OCI-M1 (cell line): ENCODE measurements at regions not wholly inside any gene's neighbourhood (a gene's known extent, or its start where the extent isn't known, plus 50 kb on each side); places are given as distances from the start of the nearest gene placed in this dataset.
"Not testable (repeated sequence)": the region's sequence is repeated elsewhere in the genome, so short reads cannot be mapped to it uniquely, and the experiment has no call there.

Experiments used
- DNase-seq: peaks from one replicate; lab custom pipeline; 2025; lab: John Stamatoyannopoulos, UW

DNA sequence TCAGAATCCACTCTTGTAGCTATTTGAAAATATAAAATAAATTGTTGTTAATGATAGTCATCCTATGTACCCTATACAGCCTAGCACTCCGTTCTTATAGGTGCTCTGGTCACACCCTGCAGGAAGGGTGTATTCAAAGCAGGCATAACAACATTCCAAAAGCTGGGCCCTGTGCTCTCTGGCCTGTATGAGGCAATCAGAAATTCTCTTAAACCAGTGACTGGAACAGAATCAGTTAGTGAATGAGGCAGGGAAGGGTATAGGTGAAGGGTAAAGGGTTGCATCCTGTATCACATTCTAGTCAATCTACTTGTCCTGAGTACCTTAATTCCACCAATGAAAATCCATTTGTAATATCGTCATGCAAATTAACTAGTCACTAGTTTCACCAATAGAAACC lies 154.5 kb upstream of the ZNF217 start:
- no peak for DNase-seq

DNA sequence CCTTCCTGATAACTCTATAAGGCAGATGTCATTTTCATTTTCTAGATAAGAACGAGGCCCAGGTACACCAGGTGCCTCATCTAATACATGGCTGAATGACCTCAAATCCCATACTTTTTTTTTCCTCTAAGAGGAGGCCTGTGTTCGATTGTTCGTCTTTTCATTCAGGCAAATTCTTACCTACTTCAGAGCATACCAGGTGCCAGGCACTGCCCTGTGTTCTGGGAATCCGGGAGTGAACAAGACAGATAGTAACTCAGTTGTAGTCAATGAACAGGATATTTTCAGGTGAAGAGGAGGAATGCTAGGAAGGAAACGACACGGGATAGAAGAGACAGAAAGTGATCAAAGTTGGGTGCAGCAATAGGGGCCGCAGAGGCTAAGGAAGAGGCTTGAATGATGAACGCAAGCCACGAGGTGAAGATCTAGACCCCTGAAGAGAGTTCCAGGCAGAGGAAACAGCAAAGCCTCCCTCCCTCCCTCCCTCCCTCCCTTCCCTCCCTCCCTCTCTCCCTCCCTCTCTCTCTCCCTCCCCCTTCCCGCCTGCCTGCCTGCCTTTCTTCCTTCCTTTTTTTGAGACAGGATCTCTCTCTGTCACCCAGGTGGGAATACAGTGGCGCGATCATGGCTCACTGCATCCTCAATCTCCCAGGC lies 150.1 kb upstream of the ZNF217 start:
- no peak for DNase-seq

DNA sequence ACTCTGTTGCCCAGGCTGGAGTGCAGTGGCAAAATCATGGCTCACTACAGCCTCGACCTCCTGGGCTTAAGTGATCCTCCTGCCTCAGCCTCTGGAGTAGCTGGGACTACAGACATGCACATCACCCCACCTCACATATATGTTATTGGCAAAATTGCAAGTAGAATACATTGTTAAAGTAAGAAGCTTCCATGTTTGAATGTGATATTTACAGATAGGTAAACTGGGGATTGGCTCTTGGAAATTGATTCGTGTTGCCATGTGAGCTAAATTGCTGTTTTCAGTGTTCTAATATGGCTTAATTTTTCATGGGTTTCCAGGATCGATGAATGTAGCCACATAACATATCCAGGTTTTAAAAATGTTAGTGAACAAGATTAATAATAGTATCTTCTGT lies 149.0 kb upstream of the ZNF217 start:
- DNase-seq, result no peak

DNA sequence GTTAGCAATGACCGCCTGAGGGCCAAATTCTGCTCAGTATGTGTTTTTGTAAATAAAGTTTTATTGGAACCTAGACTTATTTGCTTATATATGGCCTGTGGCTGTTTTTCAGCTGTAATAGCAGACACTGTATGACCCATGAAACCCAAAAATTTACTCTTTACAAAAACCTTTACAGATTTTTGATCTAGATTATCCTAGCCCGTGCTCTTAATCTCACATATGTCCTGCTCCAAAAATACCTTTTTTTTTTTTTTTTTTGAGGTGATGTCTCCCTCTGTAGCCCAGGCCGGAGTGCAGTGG lies 148.0 kb upstream of the ZNF217 start:
- DNase-seq, result no peak

DNA sequence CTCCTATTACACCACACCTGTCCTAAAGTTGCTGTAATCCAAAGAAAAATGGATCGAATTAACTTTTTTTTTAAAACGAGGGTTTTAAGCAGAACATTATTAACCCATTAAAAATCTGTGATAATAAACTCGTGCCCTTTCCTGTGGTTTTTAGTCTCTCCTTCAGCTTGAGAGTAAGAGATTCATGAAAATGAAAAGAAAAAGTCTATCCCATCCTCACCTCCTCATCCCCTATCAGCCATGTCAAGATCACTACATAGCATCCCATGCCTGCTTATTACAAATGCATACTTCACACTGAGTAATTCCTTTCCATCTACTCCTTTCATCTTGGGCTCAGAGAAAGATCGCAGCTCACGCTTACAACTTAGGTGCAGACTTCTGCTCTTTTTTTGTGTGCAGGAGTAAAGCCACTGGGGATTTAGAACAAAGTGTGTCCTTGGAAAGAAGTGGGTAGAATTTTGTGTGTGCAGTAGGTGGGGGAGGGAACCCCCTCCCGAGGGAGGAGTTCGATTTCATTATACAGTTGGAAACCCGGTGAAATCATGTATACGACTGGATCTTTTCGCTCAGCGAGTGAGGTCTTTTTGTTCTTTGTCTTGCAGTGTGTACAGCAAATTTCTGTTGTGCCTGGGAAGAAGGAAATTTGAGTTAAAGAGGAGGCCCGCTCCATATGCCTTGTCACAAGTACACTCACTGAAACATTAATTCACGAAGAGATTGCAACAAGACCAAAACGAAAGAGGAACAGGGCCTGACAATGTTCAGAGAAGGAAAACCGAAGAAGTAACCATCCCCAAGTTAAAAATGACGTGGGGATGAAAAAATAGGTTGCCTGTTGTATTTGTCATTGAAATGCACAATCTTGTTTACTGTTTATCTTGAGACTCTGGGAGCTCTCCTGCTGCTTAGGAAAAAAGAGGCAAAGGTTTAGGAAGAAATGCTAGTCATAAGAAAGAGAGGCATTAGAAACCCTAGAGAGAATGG lies 146.5 kb upstream of the ZNF217 start:
- DNase-seq, result peak; percentile 37

DNA sequence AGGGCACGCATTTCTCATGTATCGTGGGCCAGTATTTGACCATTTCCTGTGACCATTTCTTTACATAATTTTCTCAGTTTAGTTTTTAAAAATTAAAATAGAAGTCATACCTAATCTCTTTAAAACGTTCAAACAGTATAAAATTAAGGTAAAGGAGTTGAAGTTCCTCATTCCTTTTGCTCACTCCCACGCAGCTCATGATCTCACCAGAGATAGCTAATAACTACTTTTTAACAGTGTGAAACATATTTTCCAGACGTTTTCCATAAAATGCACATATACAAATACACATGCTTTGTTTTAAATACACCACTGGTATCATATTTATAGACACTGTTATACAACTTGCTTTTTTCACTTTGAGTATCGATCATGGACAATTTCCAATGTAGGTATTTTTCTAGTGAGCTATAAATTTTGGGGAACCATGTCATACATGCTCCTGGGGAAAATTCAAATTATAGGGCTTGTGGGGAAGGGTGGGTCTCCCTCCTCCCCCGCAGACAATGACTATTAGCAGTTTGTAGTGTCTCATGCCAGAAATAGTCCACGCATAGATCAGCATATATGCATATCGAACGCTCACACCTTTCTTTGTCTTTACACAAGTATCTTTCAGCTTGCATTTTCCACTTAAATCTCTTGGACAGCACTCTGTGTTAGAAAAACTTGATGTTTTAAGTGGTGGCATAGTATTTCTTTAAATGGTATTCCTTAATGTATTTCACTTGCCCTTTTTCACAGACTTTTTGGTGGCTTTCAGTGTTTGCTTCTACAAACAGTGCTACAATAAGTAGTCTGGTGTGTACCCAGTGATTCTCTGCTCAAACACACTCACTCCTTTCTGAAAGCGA lies 145.5 kb upstream of the ZNF217 start:
- DNase-seq, result peak; percentile 42

DNA sequence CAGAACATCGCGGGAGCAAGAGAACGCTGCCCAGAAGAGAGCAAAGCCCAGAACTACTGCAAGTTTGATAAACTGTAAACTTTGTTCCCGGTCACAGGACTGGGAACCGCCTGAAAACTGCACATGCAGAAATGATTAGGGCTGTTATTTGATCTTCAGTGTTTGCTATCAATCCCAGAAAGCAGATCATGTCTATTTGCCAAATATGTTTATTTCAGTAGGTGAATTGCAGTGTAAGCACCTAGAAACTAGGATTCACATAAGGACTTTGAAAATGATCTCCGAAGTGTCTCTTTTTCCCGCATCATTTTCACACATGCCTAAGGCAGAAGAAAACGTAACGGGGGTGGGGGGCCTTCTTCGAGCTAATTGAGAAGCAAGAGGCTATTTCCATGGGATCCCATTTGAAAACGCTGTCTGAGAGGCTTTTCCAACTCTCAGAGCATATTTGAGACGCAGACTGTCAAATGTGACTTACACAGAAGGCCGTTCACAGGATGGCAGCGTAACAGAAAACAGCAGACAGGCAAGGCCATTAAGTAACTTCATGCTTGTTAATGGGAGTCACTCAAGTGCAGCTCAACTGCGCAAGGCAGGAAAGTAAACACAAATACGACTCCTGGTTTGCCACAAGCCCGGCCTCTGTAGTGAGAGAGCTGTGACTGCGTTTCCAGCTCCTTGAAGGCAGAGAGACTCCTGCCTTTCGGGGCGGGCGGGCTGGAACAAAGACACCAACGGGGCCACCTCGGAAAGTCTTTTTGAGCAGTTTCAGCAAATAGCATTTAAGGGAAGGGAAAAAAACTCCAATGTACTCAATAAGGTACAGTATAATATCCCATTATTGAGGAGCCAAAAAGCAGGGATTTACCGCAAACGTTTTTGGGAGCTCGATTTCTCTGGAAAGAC lies 144.7 kb upstream of the ZNF217 start:
- no peak for DNase-seq

DNA sequence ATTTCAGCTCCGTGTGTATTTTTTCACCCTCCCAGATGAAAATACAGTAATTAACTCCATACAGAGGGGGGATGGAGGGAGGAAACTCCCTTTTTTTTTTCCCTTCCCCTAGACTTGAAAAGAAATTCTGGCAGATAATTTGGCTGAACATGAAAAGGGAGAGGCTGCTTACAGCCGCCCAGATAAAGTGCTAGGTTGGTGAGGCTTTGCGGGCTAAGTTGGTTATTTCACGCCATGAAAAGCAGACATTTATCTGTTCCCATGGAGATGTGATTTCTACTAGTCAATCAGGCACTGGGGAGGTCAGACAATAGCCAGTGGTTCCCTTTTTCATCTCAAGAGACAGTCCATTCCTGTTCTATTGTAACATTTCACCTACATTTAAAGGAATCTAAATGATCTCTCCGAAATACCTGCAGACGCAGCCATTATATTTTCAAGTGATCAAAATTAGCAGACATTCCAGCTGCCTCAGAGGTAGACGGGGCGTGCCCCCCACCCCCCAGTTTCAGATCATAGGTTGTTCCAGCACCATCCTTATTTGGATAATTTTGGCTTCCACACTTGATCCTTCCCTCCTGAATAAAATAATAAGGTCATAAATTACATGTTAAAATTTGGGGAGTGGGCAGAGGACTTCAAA lies 143.9 kb upstream of the ZNF217 start:
- peak; percentile 70 for DNase-seq

DNA sequence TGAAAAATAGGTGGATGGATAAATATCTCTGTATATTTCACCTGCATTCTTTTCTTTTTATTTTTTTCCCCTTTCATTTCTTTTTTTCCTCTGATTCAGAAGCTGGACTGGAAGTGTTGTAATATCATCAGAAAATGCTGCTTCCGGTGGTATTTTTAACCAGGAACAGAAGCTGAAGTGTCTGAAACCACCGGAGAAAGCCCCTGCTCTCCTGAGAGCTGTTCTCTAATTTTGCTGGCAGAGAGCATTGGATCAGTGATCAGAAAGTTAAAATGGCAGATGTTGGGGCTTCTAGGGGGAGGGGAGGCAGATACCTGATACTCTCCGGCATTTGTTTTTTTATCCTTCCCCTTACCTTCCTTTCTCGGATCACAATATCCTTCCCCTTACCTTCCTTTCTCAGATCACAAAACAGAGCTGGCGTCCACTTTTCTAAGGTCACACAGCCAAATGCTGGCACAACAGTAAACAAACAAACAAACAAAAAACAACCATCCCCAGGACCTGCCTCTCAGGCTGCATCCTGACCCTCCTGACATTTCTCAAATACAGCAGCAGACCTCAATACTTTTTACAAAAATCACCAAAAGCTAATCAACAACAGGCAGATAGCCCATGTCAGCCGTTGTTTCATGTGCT lies 143.2 kb upstream of the ZNF217 start:
- DNase-seq, result no peak

DNA sequence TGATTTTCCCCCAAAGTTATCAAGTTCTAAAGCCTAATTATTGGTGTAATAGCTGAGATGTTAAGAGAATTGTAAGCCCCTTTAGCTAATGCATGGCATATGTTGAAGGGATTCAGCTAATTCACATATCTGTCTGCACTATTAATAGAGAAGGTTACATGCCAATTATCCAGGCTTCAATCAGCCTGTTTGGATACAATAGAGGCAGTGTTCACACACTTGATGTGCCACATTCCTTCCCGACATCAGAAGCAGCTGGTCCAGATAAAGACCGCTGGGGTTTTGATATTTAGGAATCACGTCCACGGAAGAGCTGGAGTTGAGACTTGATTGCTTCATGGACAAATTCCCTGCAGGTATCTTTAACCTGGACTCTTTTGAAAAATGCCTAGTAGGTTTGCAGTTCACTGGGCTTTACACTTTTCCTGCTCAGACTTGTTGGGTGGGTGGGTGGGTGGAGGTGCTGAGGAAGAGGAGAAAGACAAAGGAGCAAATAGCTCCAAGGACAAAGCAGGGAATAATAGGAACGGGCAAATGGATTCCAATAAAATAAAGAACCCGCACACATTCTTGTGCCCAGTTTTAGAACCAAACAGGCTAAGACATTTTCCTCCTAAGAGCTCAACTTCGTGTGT lies 142.6 kb upstream of the ZNF217 start:
- no peak for DNase-seq

DNA sequence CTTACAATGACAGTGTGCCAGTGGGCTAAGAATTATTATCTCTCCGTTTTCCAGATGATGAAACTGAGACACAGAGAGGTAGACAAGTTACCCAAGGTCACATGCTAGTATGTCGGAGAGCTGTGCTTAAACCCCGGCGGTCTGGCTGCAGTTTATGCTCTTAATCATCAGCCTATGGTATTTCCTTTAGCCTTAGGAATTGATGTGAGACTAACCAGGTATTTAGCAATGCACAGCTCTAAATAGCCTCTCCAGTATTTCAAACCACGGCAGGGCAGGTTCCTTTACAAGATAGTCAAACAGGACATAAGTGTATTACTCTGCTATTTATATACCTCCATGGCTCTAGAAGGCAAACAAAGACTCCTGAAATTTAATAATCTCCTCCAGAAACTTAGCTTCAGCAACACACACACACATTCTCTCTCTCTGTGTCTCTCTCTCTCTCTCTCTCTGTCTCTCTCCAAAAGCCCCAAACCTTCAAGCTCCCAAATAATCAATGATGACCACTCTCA lies 142.0 kb upstream of the ZNF217 start:
- DNase-seq, result no peak

DNA sequence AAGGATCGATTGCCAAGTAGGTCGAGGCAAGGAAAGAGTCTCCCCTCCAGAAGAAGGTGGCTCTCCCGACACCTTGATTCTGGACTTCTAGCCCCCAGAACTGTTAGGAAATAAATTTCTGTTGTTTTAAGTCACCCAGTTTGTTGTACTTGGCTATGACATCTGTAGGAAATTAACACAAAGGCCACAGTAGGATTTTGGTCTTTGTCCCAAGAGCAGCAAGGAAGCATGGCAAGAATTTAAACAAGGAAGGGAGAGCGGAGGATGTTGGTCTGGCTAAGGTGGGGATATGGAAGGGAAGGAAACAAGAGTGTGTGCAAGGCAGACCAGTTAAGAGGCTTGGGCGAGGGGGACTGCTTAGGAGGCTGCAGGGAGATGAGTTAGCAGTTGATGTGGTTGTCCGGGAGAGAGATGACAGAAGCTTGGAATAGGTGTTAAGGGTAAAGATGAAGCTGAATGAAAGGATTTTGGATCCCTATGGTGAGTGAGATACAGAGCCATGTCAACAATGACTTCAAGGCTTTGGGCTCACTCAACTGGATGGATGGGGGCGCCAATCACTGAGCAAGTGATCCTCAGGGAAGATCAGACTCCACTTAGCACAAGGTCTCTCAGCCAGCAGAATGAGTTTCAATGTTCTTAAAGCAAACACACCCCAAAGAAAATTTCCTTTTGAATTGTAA lies 140.5 kb upstream of the ZNF217 start:
- DNase-seq, result no peak

DNA sequence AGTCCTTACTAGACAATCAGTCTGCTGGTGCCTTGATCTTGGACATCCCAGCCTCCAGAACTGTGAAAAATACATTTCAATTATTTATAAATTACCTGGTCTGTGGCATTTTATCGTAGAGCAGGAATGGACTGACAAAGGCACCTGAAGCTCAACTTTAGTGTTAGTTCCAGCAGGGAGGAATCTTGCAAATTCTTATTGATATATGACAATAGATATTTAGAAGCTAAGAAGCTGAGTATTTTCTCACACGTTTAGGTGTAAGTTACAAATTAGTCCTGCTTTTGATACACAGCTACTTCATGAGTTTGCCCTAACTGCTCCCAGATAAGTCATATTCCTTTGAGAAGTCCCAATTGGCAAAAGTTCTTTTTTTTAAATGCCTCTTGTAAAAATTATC lies 138.0 kb upstream of the ZNF217 start:
- no peak for DNase-seq

DNA sequence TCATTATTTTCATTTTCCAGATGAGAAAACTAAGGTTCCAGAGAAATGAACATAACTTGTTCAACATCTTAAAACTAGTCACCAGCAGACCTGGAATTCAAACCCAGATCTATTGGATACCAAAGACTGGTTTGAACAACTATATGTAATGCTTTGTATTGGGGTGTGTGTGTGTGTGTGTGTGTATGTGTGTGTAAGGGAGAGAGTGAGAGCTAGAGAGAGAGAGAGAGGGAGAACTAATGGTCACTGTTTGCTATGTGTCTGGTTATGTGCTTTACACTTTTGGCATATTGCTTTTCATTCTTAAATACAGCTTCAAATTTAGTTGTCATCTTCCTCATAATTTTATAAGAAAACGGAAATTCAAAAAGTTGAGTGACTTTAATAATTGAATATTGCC lies 134.7 kb upstream of the ZNF217 start:
- no peak for DNase-seq

DNA sequence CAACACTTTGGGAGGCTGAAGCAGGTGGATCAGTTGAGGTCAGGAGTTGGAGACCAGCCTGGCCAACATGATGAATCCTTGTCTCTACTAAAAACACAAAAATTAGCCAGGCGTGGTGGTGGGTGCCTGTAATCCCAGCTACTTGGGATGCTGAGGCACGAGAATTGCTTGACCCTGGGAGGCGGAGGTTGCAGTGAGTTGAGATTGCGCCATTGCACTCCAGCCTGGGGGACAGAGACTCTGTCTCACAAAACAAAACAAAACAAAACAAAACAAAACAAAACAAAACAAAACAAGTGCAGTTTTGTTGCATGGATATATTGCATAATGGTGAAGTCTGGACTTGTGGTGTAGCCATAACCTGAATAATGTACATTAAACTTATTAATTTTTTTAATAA lies 133.6 kb upstream of the ZNF217 start:
- DNase-seq, result not testable (repeated sequence)

DNA sequence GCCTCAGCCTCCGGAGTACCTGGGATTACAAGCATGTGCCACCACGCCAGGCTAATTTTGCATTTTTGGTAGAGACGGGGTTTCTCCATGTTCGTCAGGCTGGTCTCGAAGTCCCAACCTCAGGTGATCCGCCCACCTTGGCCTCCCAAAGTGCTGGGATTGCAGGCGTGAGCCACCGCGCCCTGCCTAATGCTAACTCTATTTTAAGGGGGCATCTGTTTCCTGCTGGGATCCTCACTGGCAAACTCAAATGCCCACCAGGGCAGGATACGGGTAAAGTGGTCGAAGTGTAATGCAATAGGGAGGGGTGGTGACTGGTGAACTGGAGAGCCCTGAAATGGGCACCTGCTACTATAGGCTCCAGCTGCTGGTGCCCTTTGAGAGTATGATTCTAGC lies 131.9 kb upstream of the ZNF217 start:
- no peak for DNase-seq

DNA sequence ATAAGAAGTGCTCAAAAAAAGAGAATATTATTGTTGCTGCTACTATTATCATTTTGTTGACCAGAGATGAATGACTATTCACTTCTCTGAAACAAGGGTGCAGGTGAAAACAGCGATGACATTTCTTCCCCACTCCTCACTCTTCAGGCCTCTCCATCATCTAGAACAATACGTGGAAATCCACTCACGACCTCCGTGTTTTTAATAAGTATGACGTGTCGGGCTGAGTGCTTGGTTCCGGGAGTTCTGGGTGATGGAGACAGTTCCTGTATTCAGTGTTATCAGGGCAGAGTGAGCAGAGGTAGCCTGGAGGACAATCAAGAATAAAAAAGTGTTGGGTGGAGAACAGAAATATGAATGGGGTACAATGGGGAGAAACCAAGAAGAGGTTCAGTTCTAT lies 130.0 kb upstream of the ZNF217 start:
- no peak for DNase-seq

DNA sequence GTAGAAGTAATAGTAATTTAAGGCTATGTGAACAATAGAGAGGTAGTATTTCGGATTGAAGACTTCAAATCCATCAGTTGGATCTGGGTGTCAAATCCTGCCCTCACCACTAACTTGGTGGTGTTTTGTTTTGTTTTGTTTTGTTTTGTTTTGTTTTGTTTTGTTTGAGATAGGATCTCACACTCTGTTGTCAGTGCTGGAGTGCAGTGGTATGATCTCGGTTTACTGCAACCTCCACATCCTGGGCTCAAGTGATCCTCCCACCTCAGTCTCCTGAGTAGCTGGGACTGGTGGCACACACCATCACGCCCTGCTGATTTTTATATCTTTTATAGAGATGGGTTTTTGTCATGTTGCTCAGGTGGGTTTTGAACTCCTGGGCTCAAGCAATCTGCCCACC lies 129.4 kb upstream of the ZNF217 start:
- DNase-seq, result no peak

DNA sequence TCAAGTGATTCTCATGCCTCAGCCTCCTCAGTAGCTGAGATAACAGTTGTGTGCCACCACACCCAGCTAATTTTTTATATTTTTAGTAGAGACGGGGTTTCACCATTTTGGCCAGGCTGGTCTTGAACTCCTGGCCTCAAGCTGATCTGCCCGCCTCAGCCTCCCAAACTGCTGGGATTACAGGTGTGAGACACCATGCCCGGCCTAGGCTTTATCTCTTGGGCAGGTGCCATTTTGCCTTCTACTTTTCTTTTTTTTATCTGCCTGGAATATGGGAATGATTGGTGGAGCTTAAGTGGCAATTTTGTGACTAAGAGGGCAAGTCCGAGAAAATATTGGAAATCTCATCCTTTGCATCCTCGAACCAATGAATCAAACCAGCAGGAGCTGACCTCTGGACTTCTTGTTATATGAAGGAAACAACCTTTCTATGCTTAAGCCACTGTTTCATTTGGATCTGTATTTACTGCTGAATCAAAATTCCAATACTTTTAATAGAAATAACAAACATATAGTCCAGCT lies 128.9 kb upstream of the ZNF217 start:
- DNase-seq, result no peak
